ENCODE measurements at regions not wholly inside any gene's neighbourhood (a gene's known extent, or its start where the extent isn't known, plus 50 kb on each side); places are given as distances from the start of the nearest gene placed in this dataset.

DNA sequence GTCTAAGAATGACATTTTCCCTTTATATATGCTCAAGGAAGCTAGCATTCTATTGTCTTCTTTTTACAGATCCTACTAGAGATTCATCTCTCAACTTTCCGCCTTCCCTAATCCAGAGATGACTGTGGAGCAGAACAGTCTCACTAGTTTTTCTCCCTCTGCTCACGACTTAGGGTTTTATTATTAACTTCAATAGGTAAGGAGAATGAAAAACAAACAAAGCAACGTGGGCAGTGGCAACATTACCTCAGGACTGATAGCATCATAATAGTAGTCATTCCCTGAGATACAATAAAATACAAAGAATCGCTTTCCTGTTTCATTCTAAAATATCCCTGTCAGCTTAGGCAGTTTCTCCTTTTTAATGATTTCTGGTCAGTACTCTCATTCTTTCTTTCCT is 154.3 kb upstream of the PLAAT1 start:
- TF ChIP-seq ZKSCAN8 (CRISPR knock-in tag; IDR thresholded peaks at IDR 0.05), result no peak
- TF ChIP-seq, protein P1, sequence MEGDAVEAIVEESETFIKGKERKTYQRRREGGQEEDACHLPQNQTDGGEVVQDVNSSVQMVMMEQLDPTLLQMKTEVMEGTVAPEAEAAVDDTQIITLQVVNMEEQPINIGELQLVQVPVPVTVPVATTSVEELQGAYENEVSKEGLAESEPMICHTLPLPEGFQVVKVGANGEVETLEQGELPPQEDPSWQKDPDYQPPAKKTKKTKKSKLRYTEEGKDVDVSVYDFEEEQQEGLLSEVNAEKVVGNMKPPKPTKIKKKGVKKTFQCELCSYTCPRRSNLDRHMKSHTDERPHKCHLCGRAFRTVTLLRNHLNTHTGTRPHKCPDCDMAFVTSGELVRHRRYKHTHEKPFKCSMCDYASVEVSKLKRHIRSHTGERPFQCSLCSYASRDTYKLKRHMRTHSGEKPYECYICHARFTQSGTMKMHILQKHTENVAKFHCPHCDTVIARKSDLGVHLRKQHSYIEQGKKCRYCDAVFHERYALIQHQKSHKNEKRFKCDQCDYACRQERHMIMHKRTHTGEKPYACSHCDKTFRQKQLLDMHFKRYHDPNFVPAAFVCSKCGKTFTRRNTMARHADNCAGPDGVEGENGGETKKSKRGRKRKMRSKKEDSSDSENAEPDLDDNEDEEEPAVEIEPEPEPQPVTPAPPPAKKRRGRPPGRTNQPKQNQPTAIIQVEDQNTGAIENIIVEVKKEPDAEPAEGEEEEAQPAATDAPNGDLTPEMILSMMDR (IDR thresholded peaks at IDR 0.05 in 2 of 3, conservative IDR thresholded peaks at IDR 0.05 in 1 of 3; ENCODE audit: insufficient read depth in 2 of 3, low read depth in 1 of 3, low read length in 3 of 3), result no peak
- TF ChIP-seq, protein P2, sequence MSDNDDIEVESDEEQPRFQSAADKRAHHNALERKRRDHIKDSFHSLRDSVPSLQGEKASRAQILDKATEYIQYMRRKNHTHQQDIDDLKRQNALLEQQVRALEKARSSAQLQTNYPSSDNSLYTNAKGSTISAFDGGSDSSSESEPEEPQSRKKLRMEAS (CRISPR knock-in tag; IDR thresholded peaks at IDR 0.05), result no peak
- no peak for TF ChIP-seq ZNF766 (CRISPR knock-in tag; conservative IDR thresholded peaks at IDR 0.05)
- TF ChIP-seq EP300 (IDR thresholded peaks at IDR 0.05; ENCODE audit: low read length), result no peak
- TF ChIP-seq KAT7 (CRISPR knock-in tag; IDR thresholded peaks at IDR 0.05; ENCODE audit: borderline replicate concordance), result no peak
- no peak for TF ChIP-seq POLR2A (conservative IDR thresholded peaks at IDR 0.05)
- TF ChIP-seq, protein P3, sequence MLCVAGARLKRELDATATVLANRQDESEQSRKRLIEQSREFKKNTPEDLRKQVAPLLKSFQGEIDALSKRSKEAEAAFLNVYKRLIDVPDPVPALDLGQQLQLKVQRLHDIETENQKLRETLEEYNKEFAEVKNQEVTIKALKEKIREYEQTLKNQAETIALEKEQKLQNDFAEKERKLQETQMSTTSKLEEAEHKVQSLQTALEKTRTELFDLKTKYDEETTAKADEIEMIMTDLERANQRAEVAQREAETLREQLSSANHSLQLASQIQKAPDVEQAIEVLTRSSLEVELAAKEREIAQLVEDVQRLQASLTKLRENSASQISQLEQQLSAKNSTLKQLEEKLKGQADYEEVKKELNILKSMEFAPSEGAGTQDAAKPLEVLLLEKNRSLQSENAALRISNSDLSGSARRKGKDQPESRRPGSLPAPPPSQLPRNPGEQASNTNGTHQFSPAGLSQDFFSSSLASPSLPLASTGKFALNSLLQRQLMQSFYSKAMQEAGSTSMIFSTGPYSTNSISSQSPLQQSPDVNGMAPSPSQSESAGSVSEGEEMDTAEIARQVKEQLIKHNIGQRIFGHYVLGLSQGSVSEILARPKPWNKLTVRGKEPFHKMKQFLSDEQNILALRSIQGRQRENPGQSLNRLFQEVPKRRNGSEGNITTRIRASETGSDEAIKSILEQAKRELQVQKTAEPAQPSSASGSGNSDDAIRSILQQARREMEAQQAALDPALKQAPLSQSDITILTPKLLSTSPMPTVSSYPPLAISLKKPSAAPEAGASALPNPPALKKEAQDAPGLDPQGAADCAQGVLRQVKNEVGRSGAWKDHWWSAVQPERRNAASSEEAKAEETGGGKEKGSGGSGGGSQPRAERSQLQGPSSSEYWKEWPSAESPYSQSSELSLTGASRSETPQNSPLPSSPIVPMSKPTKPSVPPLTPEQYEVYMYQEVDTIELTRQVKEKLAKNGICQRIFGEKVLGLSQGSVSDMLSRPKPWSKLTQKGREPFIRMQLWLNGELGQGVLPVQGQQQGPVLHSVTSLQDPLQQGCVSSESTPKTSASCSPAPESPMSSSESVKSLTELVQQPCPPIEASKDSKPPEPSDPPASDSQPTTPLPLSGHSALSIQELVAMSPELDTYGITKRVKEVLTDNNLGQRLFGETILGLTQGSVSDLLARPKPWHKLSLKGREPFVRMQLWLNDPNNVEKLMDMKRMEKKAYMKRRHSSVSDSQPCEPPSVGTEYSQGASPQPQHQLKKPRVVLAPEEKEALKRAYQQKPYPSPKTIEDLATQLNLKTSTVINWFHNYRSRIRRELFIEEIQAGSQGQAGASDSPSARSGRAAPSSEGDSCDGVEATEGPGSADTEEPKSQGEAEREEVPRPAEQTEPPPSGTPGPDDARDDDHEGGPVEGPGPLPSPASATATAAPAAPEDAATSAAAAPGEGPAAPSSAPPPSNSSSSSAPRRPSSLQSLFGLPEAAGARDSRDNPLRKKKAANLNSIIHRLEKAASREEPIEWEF (CRISPR knock-in tag; IDR thresholded peaks at IDR 0.05), result no peak
- TF ChIP-seq ASH1L (IDR thresholded peaks at IDR 0.05; ENCODE audit: borderline replicate concordance, low read depth, partially characterized antibody), result no peak
- TF ChIP-seq, protein P4, sequence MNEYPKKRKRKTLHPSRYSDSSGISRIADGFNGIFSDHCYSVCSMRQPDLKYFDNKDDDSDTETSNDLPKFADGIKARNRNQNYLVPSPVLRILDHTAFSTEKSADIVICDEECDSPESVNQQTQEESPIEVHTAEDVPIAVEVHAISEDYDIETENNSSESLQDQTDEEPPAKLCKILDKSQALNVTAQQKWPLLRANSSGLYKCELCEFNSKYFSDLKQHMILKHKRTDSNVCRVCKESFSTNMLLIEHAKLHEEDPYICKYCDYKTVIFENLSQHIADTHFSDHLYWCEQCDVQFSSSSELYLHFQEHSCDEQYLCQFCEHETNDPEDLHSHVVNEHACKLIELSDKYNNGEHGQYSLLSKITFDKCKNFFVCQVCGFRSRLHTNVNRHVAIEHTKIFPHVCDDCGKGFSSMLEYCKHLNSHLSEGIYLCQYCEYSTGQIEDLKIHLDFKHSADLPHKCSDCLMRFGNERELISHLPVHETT (CRISPR knock-in tag; conservative IDR thresholded peaks at IDR 0.05 in 1 of 2, IDR thresholded peaks at IDR 0.05 in 1 of 2), result no peak
- no peak for TF ChIP-seq PCBP1 (IDR thresholded peaks at IDR 0.05; ENCODE audit: low read depth, low read length, poor library complexity, severe bottlenecking)
